H9 (cell line): ENCODE measurements at regions not wholly inside any gene's neighbourhood (a gene's known extent, or its start where the extent isn't known, plus 50 kb on each side); places are given as distances from the start of the nearest gene placed in this dataset.

Source experiments
- DNase-seq: peaks from one replicate; pipeline ENCODE4 v3.0.0-alpha.2; 2017
- H2AFZ ChIP-seq: one replicate; pipeline ENCODE4 v1.6.1; 2013; ENCODE audit warnings: mild to moderate bottlenecking, low read length, control low read depth, moderate library complexity
- H2AK5ac ChIP-seq: 2 replicates; pipeline ENCODE4 v1.6.1; 2013; ENCODE audit warnings: low read length, control low read depth, mixed read lengths; ENCODE audit not compliant: insufficient read length
- H2BK120ac ChIP-seq: one replicate; pipeline ENCODE4 v1.6.1; 2013; ENCODE audit warnings: low read depth, mild to moderate bottlenecking, low read length, control low read depth, inconsistent platforms; ENCODE audit not compliant: poor library complexity, severe bottlenecking
- H2BK12ac ChIP-seq: 2 replicates; pipeline ENCODE4 v1.6.1; 2013; ENCODE audit warnings: low read length, control low read depth, mixed read lengths, low read depth; ENCODE audit not compliant: insufficient read length
- H2BK15ac ChIP-seq: 2 replicates; pipeline ENCODE4 v1.6.1; 2013; ENCODE audit warnings: low read depth, low read length, control low read depth
- H2BK20ac ChIP-seq: one replicate; pipeline ENCODE4 v1.6.1; 2013; ENCODE audit warnings: low read depth, mild to moderate bottlenecking, low read length, control low read depth, inconsistent platforms; ENCODE audit not compliant: poor library complexity, severe bottlenecking
- H2BK5ac ChIP-seq: 2 replicates; pipeline ENCODE4 v1.6.1; 2013; ENCODE audit warnings: low read length, control low read depth, mixed read lengths; ENCODE audit not compliant: insufficient read length
- H3K14ac ChIP-seq: 2 replicates; pipeline ENCODE4 v1.6.1; 2013; ENCODE audit warnings: low read length, control low read depth; ENCODE audit not compliant: insufficient read depth
- H3K18ac ChIP-seq: 2 replicates; pipeline ENCODE4 v1.6.1; 2013; ENCODE audit warnings: low read depth, mild to moderate bottlenecking, mixed read lengths, low read length, control low read depth; ENCODE audit not compliant: insufficient read length
- H3K23ac ChIP-seq: 2 replicates; pipeline ENCODE4 v1.6.1; 2013; ENCODE audit warnings: low read length, control low read depth, mixed read lengths, low read depth; ENCODE audit not compliant: insufficient read length
- H3K23me2 ChIP-seq: 2 replicates; pipeline ENCODE4 v1.6.1; 2013; ENCODE audit warnings: low read depth, mild to moderate bottlenecking, mixed read lengths, low read length, control low read depth; ENCODE audit not compliant: insufficient read length, poor library complexity, severe bottlenecking
- H3K27ac ChIP-seq: 2 replicates; pipeline ENCODE4 v1.5.1; 2013; ENCODE audit warnings: low read length, control low read depth, mixed read lengths, low read depth; ENCODE audit not compliant: insufficient read length
- H3K27me3 ChIP-seq: 2 replicates; pipeline ENCODE4 v1.6.1; 2013; ENCODE audit warnings: low read length, control low read depth, inconsistent platforms; ENCODE audit not compliant: insufficient read depth
- H3K4ac ChIP-seq: 2 replicates; pipeline ENCODE4 v1.6.1; 2013; ENCODE audit warnings: low read depth, mild to moderate bottlenecking, control low read depth, inconsistent platforms, low read length, moderate library complexity
- H3K4me1 ChIP-seq: 2 replicates; pipeline ENCODE4 v1.6.1; 2013; ENCODE audit warnings: low read length, control low read depth, inconsistent platforms; ENCODE audit not compliant: insufficient read depth
- H3K4me2 ChIP-seq: 2 replicates; pipeline ENCODE4 v1.6.1; 2013; ENCODE audit warnings: low read length, control low read depth, mixed read lengths; ENCODE audit not compliant: insufficient read length, insufficient read depth
- H3K56ac ChIP-seq: 2 replicates; pipeline ENCODE4 v1.6.1; 2013; ENCODE audit warnings: low read depth, mild to moderate bottlenecking, mixed read lengths, low read length, control low read depth; ENCODE audit not compliant: insufficient read length
- H3K79me1 ChIP-seq: 2 replicates; pipeline ENCODE4 v1.6.1; 2013; ENCODE audit warnings: low read depth, mild to moderate bottlenecking, moderate library complexity, low read length, control low read depth, inconsistent platforms; ENCODE audit not compliant: insufficient read depth, poor library complexity, severe bottlenecking
- H3K79me2 ChIP-seq: 2 replicates; pipeline ENCODE4 v1.6.1; 2013; ENCODE audit warnings: low read length, control low read depth, inconsistent platforms; ENCODE audit not compliant: insufficient read depth
- H3K9ac ChIP-seq: 2 replicates; pipeline ENCODE4 v1.6.1; 2013; ENCODE audit warnings: low read length, control low read depth, mixed read lengths; ENCODE audit not compliant: insufficient read length; ENCODE audit errors: extremely low read depth
- H3K9me3 ChIP-seq: one replicate; pipeline ENCODE4 v1.6.1; 2013; ENCODE audit warnings: low read depth, low read length, inconsistent platforms; ENCODE audit not compliant: control insufficient read depth
- H3T11ph ChIP-seq: one replicate; pipeline ENCODE4 v1.6.1; 2013; ENCODE audit warnings: mild to moderate bottlenecking, low read length, control low read depth, inconsistent platforms
- H4K20me1 ChIP-seq: one replicate; pipeline ENCODE4 v1.6.1; 2013; ENCODE audit not compliant: control insufficient read depth, insufficient read length, insufficient read depth
- H4K5ac ChIP-seq: 2 replicates; pipeline ENCODE4 v1.6.1; 2013; ENCODE audit warnings: low read depth, mild to moderate bottlenecking, mixed read lengths, low read length, control low read depth; ENCODE audit not compliant: insufficient read length
- H4K8ac ChIP-seq: replicated peaks from 2 replicates; pipeline ENCODE4 v1.6.1; 2013; ENCODE audit warnings: low read length, control low read depth, mixed read lengths, low read depth; ENCODE audit not compliant: insufficient read length
- H4K91ac ChIP-seq: 2 replicates; pipeline ENCODE4 v1.6.1; 2013; ENCODE audit warnings: low read depth, mild to moderate bottlenecking, moderate library complexity, mixed read lengths, low read length, control low read depth; ENCODE audit not compliant: insufficient read length
- H3K27ac Mint-ChIP-seq, 3 experiments: 2 replicates in 2 of 3; 3 replicates in 1 of 3; pipeline ENCODE4 v1.8.0; 2020 to 2021; ENCODE audit warnings: mixed read lengths in 3 of 3, mild to moderate bottlenecking in 1 of 3, moderate library complexity in 1 of 3
- H3K27me3 Mint-ChIP-seq: 2 replicates; pipeline ENCODE4 v1.8.0; 2021; ENCODE audit warnings: low read depth, mild to moderate bottlenecking, moderate library complexity, mixed read lengths
- H3K36me3 Mint-ChIP-seq, 3 experiments: 2 replicates in 2 of 3; 3 replicates in 1 of 3; pipeline ENCODE4 v1.8.0; 2020 to 2021; ENCODE audit warnings: low read depth in 3 of 3, mixed read lengths in 3 of 3; ENCODE audit not compliant: insufficient read depth in 1 of 3
- H3K4me1 Mint-ChIP-seq, 2 experiments: 2 replicates each; pipeline ENCODE4 v1.8.0; 2020; ENCODE audit warnings: mixed read lengths in 2 of 2
- H3K4me3 Mint-ChIP-seq, 2 experiments: 2 replicates in 1 of 2; 3 replicates in 1 of 2; pipeline ENCODE4 v1.8.0; 2020 to 2021; ENCODE audit warnings: mild to moderate bottlenecking in 2 of 2, mixed read lengths in 2 of 2, moderate library complexity in 1 of 2
- H3K9me3 Mint-ChIP-seq, 2 experiments: 2 replicates in 1 of 2; 3 replicates in 1 of 2; pipeline ENCODE4 v1.8.0; 2020; ENCODE audit warnings: mild to moderate bottlenecking in 2 of 2, mixed read lengths in 2 of 2, moderate library complexity in 1 of 2
- whole genome bisulfite sequencing: extraction: QIAGEN DNeasy Blood & Tissue Kit; methylation state at CpG from one replicate; pipeline ENCODE4 v1.1.7; 2013; ENCODE audit warnings: missing lambda C conversion rate, low lambda C conversion rate, mixed read lengths; ENCODE audit not compliant: insufficient read length; ENCODE audit errors: extremely low coverage; 5-methylcytosine and 5-hydroxymethylcytosine counted together
- TF ChIP-seq, protein P1 (sequence below): fragments of 200-600 bp; sonication (generic); conservative IDR thresholded peaks from 3 replicates; pipeline ENCODE4 v1.8.0; 2021; ENCODE audit warnings: antibody characterized with exemption, mild to moderate bottlenecking

DNA sequence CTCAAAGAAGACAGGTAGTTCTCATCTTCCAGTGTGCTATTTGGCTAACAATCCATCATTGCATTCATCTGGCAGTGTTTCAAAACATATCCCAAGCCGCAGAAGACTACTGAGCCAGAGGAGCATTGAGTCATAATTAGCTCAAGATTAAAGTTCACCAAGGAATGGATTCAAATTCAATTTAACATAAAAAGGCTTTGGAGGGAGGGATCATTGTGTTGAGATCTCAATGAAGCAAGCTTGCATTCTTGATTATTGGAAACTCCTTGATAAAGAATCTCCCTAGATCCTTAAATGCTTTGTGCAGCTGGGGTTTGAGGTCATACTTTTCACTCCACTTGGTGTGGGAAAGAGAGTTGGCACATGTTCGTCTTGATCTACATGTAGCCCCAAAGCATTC lies 142.8 kb upstream of the SEMA3A start:
- H3K9ac ChIP-seq, result no peak overlapping the region
- Mint-ChIP-seq H3K9me3 (no peaks in the 10 kb centered on the region), H3K27ac (no peak overlapping the region), H3K4me3 (no peak overlapping the region), H3K4me1 (peaks cover 0 to 6% of the 10 kb centered on the region in 2 experiments; a peak in 3 of 4 replicates), H3K36me3 (no peaks in the 10 kb centered on the region), H3K27me3 (no peaks in the 10 kb centered on the region)
- H2BK12ac ChIP-seq, result no peak overlapping the region
- H3K9me3 ChIP-seq, result no peaks in the 10 kb centered on the region
- no peak overlapping the region for H3K4ac ChIP-seq
- no peak overlapping the region for H3T11ph ChIP-seq
- H3K79me1 ChIP-seq, result no peaks in the 10 kb centered on the region
- no peaks in the 10 kb centered on the region for H4K20me1 ChIP-seq
- no peak overlapping the region for H2BK120ac ChIP-seq
- no peaks in the 10 kb centered on the region for H3K27me3 ChIP-seq
- H2AK5ac ChIP-seq, result no peak overlapping the region
- no peak overlapping the region for H2BK15ac ChIP-seq
- H2BK5ac ChIP-seq, result no peak overlapping the region
- no peak overlapping the region for H3K14ac ChIP-seq
- no peaks in the 10 kb centered on the region for H3K79me2 ChIP-seq
- H3K56ac ChIP-seq, result no peak overlapping the region
- no peak overlapping the region for H4K91ac ChIP-seq
- no CpG with 5 or more reads among the region's 2 CpGs for WGBS
- H3K23ac ChIP-seq, result no peak overlapping the region
- no peaks in the 10 kb centered on the region for H3K23me2 ChIP-seq
- H4K8ac ChIP-seq, result no peak overlapping the region
- H3K27ac ChIP-seq, result no peak overlapping the region
- TF ChIP-seq, protein P1, sequence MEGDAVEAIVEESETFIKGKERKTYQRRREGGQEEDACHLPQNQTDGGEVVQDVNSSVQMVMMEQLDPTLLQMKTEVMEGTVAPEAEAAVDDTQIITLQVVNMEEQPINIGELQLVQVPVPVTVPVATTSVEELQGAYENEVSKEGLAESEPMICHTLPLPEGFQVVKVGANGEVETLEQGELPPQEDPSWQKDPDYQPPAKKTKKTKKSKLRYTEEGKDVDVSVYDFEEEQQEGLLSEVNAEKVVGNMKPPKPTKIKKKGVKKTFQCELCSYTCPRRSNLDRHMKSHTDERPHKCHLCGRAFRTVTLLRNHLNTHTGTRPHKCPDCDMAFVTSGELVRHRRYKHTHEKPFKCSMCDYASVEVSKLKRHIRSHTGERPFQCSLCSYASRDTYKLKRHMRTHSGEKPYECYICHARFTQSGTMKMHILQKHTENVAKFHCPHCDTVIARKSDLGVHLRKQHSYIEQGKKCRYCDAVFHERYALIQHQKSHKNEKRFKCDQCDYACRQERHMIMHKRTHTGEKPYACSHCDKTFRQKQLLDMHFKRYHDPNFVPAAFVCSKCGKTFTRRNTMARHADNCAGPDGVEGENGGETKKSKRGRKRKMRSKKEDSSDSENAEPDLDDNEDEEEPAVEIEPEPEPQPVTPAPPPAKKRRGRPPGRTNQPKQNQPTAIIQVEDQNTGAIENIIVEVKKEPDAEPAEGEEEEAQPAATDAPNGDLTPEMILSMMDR, result no peak
- H2AFZ ChIP-seq, result no peak overlapping the region
- no peak overlapping the region for H2BK20ac ChIP-seq
- no peak overlapping the region for H4K5ac ChIP-seq
- DNase-seq, result no peak
- H3K18ac ChIP-seq, result no peak overlapping the region
- no peak overlapping the region for H3K4me2 ChIP-seq
- no peaks in the 10 kb centered on the region for H3K4me1 ChIP-seq
